Fibroblast of the aortic adventitia (primary cell): ENCODE measurements at regions not wholly inside any gene's neighbourhood (a gene's known extent, or its start where the extent isn't known, plus 50 kb on each side); places are given as distances from the start of the nearest gene placed in this dataset.

Source experiments
- DNase-seq: peaks from one replicate; pipeline ENCODE4 v3.0.0-alpha.2; 2010; ENCODE audit warnings: low read depth
- H3K4me3 ChIP-seq: 2 replicates; pipeline ENCODE4 v1.5.1; 2011; ENCODE audit warnings: low read depth, mild to moderate bottlenecking, control low read depth, low read length, moderate library complexity
- CTCF ChIP-seq: IDR thresholded peaks from 2 replicates; pipeline ENCODE4 v1.5.1; 2011; ENCODE audit warnings: mild to moderate bottlenecking, low read length, control low read depth, inconsistent platforms; ENCODE audit not compliant: insufficient read depth

GRCh38 chr7:53191191-53191695 is 155.8 kb downstream of the POM121L12 start:
- no peak for DNase-seq
- no peak for TF ChIP-seq CTCF
- no peak overlapping the region for H3K4me3 ChIP-seq

DNA sequence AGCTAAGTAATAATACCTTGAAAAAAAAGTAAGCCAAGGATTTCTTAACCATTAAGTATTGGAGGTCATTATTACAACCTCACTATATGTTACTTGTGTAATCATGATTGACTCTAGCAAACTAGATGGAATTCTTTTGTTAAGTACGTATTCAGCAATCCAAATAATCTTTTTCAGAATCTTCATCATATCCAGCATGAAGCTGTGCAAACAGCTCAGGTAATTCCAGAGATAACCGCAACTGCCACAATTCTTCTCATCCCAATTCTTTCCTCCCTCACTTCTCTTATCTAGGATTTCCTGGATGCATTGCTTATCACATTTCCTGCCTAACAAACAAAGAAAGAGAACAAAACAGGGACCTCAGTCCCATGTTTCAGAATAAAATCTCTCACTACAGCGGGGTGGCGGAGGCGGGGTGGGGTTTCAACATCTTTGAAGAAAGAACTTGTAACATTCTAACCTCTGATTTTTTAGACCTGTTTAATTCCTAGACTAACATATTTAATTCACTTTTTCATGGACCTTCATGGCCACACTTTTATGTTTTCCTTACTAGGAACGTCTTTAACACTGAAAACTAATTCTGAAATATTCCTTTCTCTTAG is 156.5 kb downstream of the POM121L12 start:
- no peak for DNase-seq
- no peak for TF ChIP-seq CTCF
- no peak overlapping the region for H3K4me3 ChIP-seq

- TF ChIP-seq CTCF, result no peak
- H3K4me3 ChIP-seq, result no peak overlapping the region
- no peak for DNase-seq
Measured at GRCh38 chr7:53205006-53205405, 169.6 kb downstream of the POM121L12 start.

DNA sequence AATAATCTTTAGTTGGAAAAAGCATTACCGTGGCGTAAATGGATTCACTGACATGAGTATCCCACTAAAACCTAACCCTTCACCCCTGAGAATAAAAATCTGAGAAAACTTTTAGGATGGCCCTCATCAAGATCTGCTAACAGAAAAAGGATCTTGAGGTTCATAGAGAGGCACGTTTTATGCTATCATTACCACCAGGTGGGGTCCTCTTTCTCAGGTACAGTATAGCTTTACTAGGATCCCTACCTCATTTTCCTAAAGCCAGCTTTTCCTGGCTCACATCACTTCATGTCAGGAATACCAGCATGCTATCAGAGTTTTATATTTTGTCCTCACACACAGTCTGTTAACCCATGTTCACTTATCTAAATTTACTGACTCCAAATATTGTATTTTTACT is 173.7 kb downstream of the POM121L12 start:
- no peak for TF ChIP-seq CTCF
- H3K4me3 ChIP-seq, result no peak overlapping the region
- DNase-seq, result no peak

DNA sequence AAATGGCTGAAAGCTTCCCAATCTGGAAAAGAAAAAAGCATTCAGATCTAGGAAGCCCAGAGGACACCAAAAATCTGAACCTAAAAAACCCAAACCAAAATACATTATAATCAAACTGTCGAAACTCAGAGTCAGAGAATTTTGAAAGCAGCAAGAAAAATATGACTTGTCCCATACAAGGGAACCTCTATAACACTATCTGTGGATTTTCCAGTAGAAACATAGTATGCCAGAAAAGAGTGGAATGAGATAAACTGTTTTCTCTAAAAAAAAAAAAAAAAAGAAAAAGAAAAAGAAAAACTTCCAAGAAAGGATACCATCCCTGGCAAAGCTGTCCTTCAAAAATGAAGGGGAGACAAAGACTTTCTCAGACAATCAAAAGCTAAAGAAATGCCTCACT is 179.0 kb downstream of the POM121L12 start:
- no peak for DNase-seq
- TF ChIP-seq CTCF, result no peak
- H3K4me3 ChIP-seq, result no peak overlapping the region

- TF ChIP-seq CTCF, result no peak
- DNase-seq, result no peak
Measured at GRCh38 chr7:53218730-53219504, 183.5 kb downstream of the POM121L12 start.

More at GRCh38 chr7:53218730-53219504, 183.5 kb downstream of the POM121L12 start:
- no peak overlapping the region for H3K4me3 ChIP-seq
